Neural cell (in vitro differentiated cells): ENCODE measurements at regions not wholly inside any gene's neighbourhood (a gene's known extent, or its start where the extent isn't known, plus 50 kb on each side); places are given as distances from the start of the nearest gene placed in this dataset.

Experiments
- CTCF ChIP-seq: fragments of 450-650 bp; IDR thresholded peaks from 2 replicates; pipeline ENCODE4 v1.5.1; 2014; ENCODE audit warnings: antibody characterized with exemption, mild to moderate bottlenecking, moderate library complexity; ENCODE audit not compliant: poor library complexity, severe bottlenecking
- EP300 ChIP-seq: fragments of 450-650 bp; conservative IDR thresholded peaks from 2 replicates; pipeline ENCODE4 v1.6.1; 2014; ENCODE audit warnings: antibody characterized with exemption, mild to moderate bottlenecking, moderate library complexity; ENCODE audit not compliant: poor library complexity, severe bottlenecking
- EZH2 ChIP-seq: fragments of 200-600, 300-800 bp; shearing (Covaris generic), sonication (generic); IDR thresholded peaks from 2 replicates; pipeline ENCODE4 v1.6.1; 2014; ENCODE audit warnings: antibody characterized with exemption, low read length, borderline replicate concordance, mild to moderate bottlenecking; ENCODE audit not compliant: insufficient read depth, poor library complexity, severe bottlenecking

GRCh38 chr11:100635194-100635593 lies 51.9 kb upstream of the ARHGAP42 start:
- TF ChIP-seq CTCF (no peak), EZH2 (no peak), EP300 (no peak)
